SKM-1 (cell line): ENCODE measurements at regions not wholly inside any gene's neighbourhood (a gene's known extent, or its start where the extent isn't known, plus 50 kb on each side); places are given as distances from the start of the nearest gene placed in this dataset.
A peak's percentile ranks its signal among the peaks of the same experiment; 100 is the strongest.
"Not testable (repeated sequence)": the region's sequence is repeated elsewhere in the genome, so short reads cannot be mapped to it uniquely, and the experiment has no call there.

ENCODE experiments used
- DNase-seq: peaks from one replicate; lab custom pipeline; 2025; ENCODE audit not compliant: unreplicated experiment; lab: John Stamatoyannopoulos, UW

DNA sequence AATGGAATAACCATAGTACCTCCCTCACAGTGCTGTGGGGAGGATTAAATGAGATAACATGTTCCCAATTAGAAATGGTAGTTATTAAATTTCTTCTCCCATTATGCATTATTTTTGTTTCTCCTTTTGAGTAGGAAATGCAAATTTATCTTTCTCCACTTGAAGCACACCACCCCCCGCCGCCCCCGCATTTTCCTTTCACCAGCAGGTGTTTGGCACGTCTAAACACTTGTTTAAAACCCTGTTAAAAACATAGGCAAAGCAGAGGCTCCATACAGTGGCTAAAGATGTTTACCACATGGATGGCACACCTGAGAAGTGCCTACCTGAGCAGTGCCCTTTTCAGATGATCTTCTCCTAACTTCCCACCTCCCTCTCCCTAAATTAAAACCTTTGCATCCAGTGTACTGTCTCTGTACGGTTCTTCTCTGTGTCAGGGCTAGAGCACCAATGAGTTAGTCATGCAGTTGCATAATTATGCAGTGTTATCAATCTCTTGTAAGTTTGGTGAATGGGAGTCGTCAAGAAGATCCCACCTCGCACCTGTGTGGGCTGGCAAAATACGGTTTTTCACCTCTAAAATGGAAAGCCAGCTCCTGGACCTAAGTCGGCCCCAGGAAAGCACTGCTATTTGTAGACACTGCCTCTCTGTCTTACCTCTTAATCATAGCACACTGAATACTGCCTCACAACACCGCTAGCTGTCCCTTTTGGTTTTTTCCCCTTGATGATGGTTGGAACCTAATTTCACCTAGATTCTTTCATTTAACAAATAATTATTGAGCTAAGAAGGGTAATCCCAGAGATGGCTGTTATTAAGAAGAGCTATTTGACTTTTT, 122.0 kb downstream of the CT47B1 start:
- no peak for DNase-seq

DNA sequence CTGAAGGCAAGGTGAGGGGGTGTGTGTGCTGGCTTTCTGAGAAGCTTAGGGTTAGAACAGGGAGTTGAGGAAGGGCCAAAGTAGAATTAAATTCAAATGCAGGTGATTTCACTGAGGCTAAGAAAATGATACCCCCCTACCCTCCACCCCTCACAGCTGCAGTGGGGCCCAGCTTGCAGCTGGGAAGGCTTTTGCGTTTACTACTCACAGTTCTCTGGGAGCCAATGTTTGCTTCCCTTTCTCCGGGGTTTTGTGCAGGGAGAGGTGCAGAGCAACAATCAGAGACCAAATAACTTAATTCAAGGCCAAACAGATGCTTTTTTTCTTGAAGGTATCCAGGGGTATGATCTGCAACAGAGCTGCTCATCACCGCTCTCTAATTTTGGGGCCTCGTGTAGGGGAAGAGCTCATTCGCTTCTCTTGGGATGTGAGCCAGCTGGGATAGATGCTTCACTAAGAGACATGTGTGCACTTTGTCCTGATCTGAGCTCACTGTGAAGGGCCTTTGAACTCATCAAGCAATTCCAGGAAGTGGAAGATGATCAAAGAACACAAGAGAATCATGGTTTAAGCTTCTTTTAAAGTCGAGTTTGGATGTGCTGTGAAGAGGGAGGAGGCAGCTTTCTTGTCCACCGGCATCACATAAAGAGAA, 122.7 kb upstream of the C1GALT1C1 start:
- no peak for DNase-seq

DNA sequence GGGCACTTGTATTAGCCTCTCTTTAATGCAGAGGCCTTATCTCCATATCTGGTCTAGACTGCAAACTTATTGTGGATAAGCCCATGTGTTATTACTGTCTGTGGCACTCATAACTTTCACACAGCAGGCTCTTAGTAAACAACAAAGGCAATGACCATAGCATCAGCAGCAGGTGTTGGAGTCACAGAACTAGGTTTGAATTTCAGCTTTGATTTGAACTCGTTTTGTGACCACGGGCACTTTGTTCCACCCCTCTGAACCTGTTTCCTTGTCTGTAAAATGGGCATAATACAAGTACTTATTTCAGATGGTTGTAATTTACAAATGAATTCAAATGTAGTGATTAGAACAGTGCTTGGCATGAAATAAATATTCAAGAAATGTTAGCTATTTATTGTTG, 121.8 kb upstream of the C1GALT1C1 start:
- no peak for DNase-seq

DNA sequence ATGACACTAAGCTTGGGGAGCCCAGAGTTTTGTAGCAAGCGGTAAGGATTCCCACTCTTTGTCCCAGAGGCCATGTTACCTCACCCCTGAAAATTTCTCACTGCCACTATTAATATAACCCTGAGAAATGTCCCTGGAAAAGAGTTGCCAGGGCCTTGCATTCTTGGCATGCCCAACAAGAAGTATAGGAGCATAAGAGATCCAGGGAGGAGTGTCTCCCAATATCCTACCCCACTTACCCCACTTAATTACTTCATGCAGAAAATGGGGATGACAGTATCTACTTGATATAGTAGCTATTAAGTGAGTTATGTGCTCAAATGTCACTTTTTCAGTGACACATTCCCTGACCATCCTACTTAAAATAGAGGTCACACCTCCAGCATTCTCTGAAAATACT, 120.5 kb upstream of the C1GALT1C1 start:
- DNase-seq, result no peak

DNA sequence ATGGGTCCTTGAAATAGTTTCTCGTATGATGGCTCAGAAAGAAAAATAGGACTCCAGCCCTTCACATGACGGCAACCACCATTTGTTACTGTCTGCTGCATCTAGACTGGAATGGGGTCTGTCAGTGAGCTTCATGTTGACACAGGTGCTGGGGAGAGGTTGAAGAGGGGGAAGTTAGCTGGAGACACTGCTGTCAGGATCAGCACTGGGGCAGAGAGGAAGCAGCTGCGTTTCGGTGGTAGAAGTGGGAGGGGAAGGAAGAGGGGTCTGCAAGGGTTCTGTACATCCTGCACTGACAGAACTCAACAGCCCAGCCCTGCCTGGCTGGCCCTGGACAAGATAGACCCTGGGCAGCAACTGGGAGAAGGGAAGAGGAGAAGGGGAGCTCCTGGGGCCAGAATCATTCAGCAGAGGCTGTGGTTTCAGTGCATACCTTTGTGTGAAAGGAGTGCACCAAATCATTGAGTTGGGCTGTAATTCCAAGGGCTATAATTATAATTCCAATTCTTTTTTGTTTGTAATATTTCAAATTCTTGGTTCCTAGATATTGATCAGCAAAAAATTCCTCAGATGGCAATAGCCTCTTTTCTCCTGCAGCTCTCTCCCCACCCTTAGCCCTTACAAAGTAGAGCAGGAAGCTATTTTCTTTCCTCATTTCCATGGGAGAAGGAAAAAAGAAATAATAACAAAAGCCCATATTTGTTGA, 119.4 kb upstream of the C1GALT1C1 start:
- peak; percentile 4 for DNase-seq

DNA sequence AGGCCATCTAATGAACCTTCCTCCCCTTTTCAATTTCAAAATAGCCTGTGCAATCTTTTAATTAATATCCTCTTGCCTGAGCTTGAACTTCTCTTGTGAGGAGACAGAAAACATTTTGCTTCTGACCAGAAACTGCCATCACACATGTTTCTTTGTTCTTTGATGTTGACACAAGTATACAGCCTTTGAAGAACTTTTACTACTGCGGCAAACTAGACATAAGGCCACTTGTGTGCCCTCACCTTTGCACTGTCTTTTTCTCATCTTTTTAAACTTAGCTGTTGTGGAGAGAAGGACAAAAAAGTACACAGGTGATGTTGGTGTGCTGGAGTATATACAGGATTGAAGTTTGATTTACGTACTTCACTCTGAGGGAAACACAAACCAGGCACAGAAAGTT, 116.3 kb upstream of the C1GALT1C1 start:
- DNase-seq, result no peak

DNA sequence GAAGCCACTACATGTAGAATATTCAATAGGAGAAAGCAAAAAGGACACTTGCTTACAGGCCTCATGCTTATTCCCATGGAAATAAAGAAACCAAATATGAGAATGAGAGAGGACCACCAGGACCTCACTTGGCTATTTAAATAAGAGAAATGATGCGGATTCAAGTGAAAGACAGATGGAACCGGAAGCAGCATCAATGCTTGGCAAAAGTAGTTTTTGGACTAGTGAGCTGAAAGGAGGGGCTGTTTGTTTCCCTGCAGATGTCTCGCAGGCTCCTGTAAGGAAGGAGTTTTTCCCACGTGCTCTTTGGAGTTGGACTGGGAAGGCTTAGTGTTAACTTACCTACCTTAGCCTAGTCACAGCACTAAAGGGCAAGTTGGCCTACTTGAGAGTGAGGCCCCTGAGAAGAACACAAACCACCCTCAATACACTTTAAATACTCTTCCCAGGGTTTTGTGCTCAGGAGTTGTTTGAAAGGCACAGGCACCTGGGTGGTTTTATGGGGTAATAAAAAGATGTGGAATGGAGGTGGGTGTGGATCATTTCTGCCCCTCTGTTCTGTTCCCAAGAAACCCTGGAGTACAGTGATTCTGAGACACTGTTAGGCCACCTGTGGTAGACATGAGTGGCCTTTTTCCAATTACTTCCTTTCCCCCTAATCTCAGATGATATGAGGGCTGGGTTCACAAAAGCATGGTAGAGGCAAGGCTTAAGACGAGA, 113.3 kb upstream of the C1GALT1C1 start:
- no peak for DNase-seq

DNA sequence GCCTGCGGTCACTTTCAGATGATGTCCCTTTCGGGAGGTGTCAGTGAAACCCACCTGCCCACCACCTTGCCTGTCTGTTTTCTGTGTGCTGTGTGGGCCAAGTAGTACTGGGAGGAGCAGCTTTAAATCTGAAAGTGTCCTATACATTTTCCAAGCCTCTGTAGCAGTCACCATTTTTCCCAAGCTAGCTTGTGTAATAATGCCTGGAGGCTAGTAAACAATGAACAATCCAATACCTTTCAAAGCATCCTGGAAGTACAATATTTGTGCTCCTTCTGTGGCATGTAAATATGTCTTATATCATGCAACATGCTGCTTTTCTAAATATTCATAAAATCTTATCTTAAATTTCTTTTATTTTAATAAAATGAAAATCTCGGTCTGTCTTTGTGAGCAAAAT, 111.6 kb upstream of the C1GALT1C1 start:
- no peak for DNase-seq

DNA sequence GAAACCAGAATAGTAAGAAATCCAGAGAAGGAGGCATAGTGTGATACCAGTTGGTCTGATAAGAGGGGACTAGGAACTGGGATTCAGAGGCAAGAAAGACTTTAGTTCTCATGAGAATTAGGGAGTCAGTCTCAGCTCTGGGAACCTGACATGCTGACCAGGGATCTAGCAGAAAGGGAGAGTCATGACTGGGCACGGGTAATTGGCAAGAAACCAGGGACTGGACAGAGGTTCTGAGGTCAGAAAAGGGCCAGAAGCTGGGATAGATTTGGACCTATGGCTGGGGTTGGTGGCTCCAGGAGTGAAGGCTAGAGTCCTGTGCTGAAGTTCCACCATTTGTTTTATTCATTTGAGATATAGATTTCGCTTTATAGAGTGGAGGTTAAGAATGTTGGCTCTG, 110.2 kb upstream of the C1GALT1C1 start:
- no peak for DNase-seq

DNA sequence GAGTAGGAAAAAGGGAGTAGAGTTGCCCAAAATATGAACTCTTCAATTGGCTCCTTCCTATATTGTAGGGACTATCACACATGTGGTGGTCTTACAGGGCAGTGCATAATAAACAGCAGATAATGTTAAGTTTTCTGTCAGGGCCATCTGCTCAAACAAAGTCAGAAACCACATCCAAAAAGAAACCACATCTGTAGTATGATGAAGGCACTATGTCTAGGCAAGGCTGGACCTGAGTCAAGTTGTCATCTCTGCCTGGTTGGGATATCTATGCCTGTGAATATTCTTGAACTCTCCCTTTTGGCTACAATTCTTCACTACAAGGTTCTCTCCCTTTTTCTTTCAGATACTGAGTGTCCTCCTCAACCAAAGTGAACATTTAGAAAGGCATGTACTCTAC, 109.4 kb upstream of the C1GALT1C1 start:
- DNase-seq, result no peak

DNA sequence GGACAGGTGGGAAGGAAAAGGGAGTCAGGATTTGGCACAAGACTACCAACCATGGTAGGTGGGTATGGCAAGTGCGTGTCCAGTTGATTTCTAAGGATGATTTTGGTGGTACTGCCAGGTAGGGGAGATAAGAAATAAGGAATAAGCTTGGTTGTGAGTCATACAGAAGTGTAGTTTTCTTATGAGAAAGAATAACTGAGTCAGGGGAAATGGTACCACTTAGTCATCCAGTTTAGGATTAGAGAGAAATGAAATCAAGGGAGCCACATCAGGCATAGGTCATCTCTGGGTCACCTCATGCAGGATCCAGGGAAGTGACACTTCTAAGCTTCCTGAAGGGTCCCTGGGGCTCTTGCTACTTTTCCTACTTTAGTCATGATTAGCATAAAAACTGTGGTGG, 107.1 kb upstream of the C1GALT1C1 start:
- no peak for DNase-seq

DNA sequence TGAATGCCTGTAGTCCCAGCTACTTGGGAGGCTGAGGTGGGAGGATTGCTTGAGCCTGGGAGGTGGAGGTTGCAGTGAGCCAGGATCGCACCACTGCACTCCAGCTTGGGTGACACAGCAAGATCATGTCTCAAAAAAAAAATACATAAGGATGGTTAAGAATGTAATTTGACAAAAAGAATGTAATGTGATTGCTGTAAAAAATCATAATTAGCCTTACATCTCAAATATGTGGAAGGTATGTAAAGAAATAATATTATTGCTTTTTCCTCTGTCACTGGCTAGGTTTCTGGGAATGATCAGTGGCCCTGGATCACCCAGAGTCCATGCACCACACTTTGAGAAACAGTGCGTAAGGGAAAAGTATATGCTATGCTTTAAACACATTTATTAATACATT, 106.1 kb upstream of the C1GALT1C1 start:
- DNase-seq, result no peak

DNA sequence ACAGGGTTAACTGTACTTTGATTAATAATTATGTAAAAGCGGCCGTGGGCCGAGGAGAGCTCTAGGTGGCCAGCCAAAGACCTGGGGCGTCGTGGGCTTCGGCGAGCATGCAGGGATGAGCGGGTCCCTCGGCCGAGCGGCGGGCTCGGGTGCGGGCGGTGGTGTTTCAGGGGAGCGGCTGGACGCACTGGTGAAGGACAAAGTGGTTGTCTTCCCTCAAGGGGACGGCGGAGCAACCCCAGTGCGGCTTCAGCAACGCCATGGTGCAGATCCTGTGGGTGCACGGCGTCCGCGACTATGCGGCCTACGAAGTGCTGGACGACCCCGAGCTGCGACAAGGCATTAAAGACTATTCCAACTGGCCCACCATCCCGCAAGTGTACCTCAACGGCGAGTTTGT, 103.0 kb upstream of the C1GALT1C1 start:
- no peak for DNase-seq

DNA sequence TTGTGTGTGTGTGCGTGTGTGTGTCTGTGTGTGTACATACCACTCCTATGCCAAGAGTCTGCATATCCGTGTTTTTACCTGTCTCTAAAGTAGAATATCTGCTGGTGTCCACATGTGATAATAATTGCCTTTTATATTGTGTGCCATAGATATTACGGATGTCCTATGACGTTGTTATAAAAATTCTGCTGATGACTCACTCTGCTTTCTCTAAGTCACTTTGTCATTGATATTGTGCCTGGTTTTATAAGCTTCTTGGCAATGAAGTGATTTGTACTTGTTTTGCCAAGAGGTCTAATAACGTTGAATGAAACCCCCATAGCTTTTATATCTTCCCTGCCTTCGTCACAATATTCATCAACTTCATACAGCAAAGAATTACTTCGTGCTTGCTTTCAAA, 102.6 kb upstream of the C1GALT1C1 start:
- DNase-seq, result no peak

DNA sequence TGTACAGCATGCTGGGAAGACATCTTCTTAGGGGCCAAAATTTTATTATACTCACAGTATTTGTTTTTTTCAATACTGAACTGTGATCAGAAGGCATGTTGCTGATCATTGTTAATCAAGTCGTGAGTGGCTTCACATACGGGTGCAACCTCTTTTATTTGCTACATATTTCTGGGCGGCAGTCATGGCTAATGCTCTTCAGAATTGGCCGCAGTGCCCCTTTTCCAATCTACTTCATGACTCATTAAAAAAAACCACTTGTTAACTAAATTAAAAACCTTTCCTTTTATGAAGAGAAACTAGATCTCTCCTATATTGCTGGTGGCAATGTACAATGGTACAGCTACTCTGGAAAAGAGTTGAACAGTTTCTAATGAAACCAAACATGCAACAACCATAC, 101.5 kb upstream of the C1GALT1C1 start:
- no peak for DNase-seq

DNA sequence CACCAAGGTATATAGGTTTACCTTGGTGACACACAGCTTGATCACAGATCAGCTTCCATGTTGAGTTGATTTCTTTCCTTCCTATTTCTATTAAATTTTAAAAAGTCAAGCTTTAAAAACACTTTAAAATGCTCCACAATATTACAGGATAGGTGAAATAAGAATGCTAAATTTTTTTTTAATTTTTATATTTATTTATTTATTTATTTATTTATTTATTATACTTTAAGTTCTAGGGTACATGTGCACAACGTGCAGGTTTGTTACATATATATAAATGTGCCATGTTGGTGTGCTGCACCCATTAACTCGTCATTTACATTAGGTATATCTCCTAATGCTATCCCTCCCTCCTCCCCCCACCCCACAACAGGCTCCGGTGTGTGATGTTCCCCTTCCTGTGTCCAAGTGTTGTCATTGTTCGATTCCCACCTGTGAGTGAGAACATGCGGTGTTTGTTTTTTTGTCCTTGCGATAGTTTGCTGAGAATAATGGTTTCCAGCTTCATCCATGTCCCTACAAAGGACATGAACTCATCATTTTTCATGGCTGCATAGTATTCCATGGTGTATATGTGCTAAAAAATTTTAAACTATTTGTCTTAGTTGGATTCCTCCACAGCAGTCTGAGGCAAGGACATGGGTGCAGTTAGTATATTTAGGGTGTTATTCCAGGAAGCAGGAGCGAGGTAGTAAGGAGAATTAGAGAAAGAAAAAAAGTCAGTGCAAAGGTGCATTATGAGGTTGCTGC, 99.8 kb upstream of the C1GALT1C1 start:
- DNase-seq, result not testable (repeated sequence)

DNA sequence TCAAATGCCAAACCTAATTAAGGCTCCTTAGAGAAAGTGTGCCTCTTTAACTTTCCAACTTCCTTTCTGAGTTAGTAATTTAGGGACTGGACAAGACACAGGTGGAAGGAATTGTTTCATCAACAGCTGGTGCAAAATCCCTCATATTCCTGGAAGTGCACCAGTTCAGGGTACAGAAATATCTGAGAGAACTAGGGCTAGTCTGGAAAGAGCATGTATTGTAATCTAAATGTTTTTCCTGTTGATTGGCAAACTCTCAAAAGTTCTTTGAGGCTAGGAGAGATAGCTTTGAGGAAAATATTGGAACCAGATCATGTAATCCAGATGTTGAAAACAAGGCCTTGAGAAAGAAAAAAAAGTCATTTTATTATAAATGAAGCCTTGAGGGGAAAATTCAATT, 98.1 kb upstream of the C1GALT1C1 start:
- DNase-seq, result no peak

DNA sequence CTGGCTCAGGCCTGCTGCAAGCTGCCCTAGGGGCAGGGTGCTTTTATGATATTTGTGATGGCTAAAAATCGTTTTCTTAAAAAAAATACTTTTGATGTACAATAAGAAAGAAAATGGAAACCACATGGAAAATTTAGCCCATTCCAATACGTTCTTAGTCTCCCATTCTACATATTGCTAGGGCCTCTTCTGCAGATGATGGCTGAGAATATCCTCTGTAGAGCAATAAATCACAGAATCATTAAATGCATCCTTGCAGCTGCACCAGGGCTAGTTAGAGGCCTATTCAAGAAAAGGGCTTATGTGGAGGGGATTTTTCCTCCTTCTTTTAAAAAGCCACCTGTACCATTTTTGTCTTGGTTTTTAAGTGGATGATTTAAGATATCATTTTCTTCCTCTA, 97.6 kb upstream of the C1GALT1C1 start:
- DNase-seq, result no peak

DNA sequence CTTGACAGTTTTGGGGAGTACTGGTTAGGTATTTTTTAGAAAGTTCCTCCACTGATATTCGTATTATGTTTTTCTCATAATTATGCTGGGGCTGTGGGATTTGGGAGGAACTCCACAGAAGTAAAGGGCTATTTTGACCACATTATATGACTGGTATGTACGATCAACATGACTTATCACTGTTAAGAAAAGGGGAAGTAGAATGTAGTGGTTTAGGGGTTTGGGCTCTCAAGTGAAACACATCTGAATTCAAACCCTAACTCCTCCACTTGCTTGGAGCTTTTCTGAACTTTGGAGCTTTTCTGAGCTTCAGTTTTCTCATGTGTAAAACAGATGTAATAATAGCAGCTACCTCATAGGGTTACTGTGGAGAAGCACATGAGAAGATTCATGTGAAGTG, 96.4 kb upstream of the C1GALT1C1 start:
- peak; percentile 13 for DNase-seq

DNA sequence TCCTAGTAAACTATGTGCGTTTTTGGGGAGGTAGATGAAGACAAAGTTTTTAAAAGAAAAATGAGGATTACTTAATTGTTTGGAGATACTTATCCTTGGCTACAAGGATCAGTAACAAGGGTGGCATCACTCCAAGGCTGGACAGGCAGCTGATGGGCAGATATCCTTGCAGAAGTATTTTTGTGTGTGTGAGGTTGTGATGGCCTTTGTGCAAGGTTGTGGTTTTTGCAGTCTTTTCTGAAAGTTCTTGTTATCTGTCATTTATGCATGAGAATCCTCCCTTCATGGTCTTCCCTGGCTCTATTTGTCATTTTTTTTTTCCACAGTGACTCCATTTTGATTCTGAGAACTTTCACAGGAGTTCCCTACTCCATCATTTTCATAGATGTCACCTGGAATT, 96.0 kb upstream of the C1GALT1C1 start:
- DNase-seq, result no peak

DNA sequence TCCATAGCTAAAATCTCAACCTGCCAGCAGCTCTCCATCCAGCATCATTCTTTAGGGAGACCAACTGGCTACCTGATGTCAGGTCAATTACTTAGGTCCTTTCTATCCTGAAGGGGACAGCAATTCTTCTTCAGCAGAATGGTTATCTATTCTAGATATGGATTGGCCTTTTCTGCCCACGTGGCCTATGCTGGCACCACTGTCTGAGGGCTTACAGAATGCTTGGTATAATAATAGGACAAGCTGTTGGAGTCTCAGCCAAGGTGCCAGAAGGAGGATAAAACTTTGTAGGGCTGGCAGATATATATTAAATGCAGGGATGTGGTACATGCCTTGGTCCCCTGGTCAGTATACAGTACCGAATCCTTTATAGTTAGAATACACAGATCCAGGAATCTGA, 89.8 kb upstream of the C1GALT1C1 start:
- DNase-seq, result no peak
